ENCODE measurements at regions not wholly inside any gene's neighbourhood (a gene's known extent, or its start where the extent isn't known, plus 50 kb on each side); places are given as distances from the start of the nearest gene placed in this dataset.

GRCh38 chr6:78511009-78511408, 356.3 kb upstream of the IRAK1BP1 start:
- intact Hi-C loops (cut with DNase I; ENCODE audit: low total_unique reads), result no loop called here
- 44 to 45% methylated on average over 2 of the region's 2 CpGs for whole genome bisulfite sequencing, 2 donors
- DNase-seq (ENCODE audit: low spot score in 2 of 2), result peak in 1 of 2 donors; percentile 30
- H3K4me3 ChIP-seq (ENCODE audit: low read depth, poor library complexity, severe bottlenecking), result no peak overlapping the region
- TF ChIP-seq POLR2A (IDR thresholded peaks at IDR 0.05) (no peak), CTCF (IDR thresholded peaks at IDR 0.05) (no peak)

DNA sequence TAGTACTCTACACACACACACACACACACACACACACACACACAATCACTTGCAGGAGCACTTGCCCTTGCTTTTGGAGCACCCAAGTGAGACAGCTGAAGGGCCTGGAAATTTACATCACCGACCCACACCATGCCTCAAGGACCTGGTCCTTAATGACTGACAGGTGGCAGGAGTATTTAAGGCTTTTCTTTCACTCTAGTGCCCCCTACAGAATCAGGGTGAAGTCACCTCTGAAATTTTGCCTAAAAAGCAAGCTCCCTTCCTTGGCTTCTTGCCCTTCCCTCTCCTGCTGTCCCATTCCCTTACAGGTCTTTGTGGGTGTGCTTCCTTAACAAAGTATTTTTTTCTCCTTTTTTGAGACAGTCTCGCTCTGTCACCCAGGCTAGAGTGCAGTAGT, 353.5 kb upstream of the IRAK1BP1 start:
- TF ChIP-seq CTCF (IDR thresholded peaks at IDR 0.05) (no peak), POLR2A (IDR thresholded peaks at IDR 0.05) (no peak)
- WGBS, 2 donors, result 78 to 83% methylated on average over 2 of the region's 2 CpGs
- intact Hi-C loops (cut with DNase I; ENCODE audit: low total_unique reads), result no loop called here
- no peak overlapping the region for H3K4me3 ChIP-seq (ENCODE audit: low read depth, poor library complexity, severe bottlenecking)
- DNase-seq (ENCODE audit: low spot score in 2 of 2), result no peak

GRCh38 chr6:78515271-78515670, 352.1 kb upstream of the IRAK1BP1 start:
- 30% methylated on average over 2 of the region's 2 CpGs for WGBS, 2 donors
- DNase-seq (ENCODE audit: low spot score in 2 of 2), result no peak
- intact Hi-C loops (cut with DNase I; ENCODE audit: low total_unique reads), result no loop called here
- no peak for TF ChIP-seq CTCF (IDR thresholded peaks at IDR 0.05)
- TF ChIP-seq POLR2A (IDR thresholded peaks at IDR 0.05), result no peak
- no peak overlapping the region for H3K4me3 ChIP-seq (ENCODE audit: low read depth, poor library complexity, severe bottlenecking)

- TF ChIP-seq POLR2A (IDR thresholded peaks at IDR 0.05), result no peak
- no peak for TF ChIP-seq CTCF (IDR thresholded peaks at IDR 0.05)
- no peak overlapping the region for H3K4me3 ChIP-seq (ENCODE audit: low read depth, poor library complexity, severe bottlenecking)
- 45 to 58% methylated on average over 2 of the region's 2 CpGs for WGBS, 2 donors
- intact Hi-C loops (cut with DNase I; ENCODE audit: low total_unique reads), result no loop called here
- DNase-seq (ENCODE audit: low spot score in 2 of 2), result no peak
These were observed 350.0 kb upstream of the IRAK1BP1 start for GRCh38 chr6:78517399-78517798.

DNA sequence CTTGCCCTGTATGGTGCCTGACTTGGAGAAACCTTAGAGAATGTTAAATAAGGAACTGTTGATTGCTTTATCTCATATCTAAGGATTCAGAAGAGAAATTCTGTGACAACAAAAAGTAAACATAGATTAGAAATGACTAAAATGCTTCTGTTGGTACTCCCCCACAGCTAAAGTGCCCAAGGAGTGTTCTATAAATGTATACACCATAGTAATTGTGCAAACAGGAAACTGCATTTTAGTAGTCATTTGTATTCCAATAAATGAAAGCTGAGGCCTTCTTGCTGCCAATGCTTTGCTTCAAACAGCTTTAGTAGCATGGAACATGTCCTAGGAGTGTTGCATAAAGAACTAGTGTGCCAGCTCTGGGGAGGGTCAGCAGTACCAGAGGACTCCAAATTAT, 343.7 kb upstream of the IRAK1BP1 start:
- H3K4me3 ChIP-seq (ENCODE audit: low read depth, poor library complexity, severe bottlenecking), result no peak overlapping the region
- TF ChIP-seq POLR2A (IDR thresholded peaks at IDR 0.05), result no peak
- TF ChIP-seq CTCF (IDR thresholded peaks at IDR 0.05), result no peak
- intact Hi-C loops (cut with DNase I; ENCODE audit: low total_unique reads), result no loop called here
- DNase-seq (ENCODE audit: low spot score in 2 of 2), result no peak

GRCh38 chr6:78525976-78526375, 341.4 kb upstream of the IRAK1BP1 start:
- no peak overlapping the region for H3K4me3 ChIP-seq (ENCODE audit: low read depth, poor library complexity, severe bottlenecking)
- DNase-seq (ENCODE audit: low spot score in 2 of 2), result no peak
- TF ChIP-seq POLR2A (IDR thresholded peaks at IDR 0.05) (no peak), CTCF (IDR thresholded peaks at IDR 0.05) (no peak)
- 60 to 72% methylated on average over 2 of the region's 2 CpGs for WGBS, 2 donors
- intact Hi-C loops (cut with DNase I; ENCODE audit: low total_unique reads), result no loop called here
